ENCODE measurements at regions not wholly inside any gene's neighbourhood (a gene's known extent, or its start where the extent isn't known, plus 50 kb on each side); places are given as distances from the start of the nearest gene placed in this dataset.

- intact Hi-C loops (cut with DNase I; ENCODE audit: low total_unique reads): no loop called here
- in situ Hi-C loops (cut with MboI; ENCODE audit: low sequenced_read_pairs in 4 of 4): no loop called here
- H3K9me3 ChIP-seq: no peaks in the 10 kb centered on the region
- ATAC-seq (no peak), DNase-seq (no peak)
- no peak overlapping the region for H3K27ac ChIP-seq
- peaks cover 0 to 19% (median 4%) of the 10 kb centered on the region in 3 donors for H3K27me3 ChIP-seq
- no peaks in the 10 kb centered on the region for H3K4me1 ChIP-seq
- no peaks in the 10 kb centered on the region for H3K36me3 ChIP-seq
- no peak overlapping the region for H3K4me3 ChIP-seq
- TF ChIP-seq POLR2A (IDR thresholded peaks at IDR 0.05): no peak
- TF ChIP-seq CTCF (IDR thresholded peaks at IDR 0.05 in 4 of 5, conservative IDR thresholded peaks at IDR 0.05 in 1 of 5): no peak
Observed at GRCh38 chr1:5812295-5812694, 179.9 kb downstream of the NPHP4 start.

- H3K9me3 ChIP-seq: no peaks in the 10 kb centered on the region
- in situ Hi-C loops (cut with MboI; ENCODE audit: low sequenced_read_pairs in 4 of 4) (no loop called here), intact Hi-C loops (cut with DNase I; ENCODE audit: low total_unique reads) (no loop called here)
- no peaks in the 10 kb centered on the region for H3K4me1 ChIP-seq
- no peak for TF ChIP-seq CTCF (IDR thresholded peaks at IDR 0.05 in 4 of 5, conservative IDR thresholded peaks at IDR 0.05 in 1 of 5)
- TF ChIP-seq POLR2A (IDR thresholded peaks at IDR 0.05): no peak
- no peak overlapping the region for H3K4me3 ChIP-seq
- H3K27ac ChIP-seq: no peak overlapping the region
- no peak for ATAC-seq
- DNase-seq: no peak
- no peaks in the 10 kb centered on the region for H3K36me3 ChIP-seq
- H3K27me3 ChIP-seq: peaks cover 0 to 19% (median 4%) of the 10 kb centered on the region in 3 donors
Observed at GRCh38 chr1:5811419-5811818, 180.8 kb downstream of the NPHP4 start.

- DNase-seq: no peak
- H3K27me3 ChIP-seq: peaks cover 0 to 14% (median 4%) of the 10 kb centered on the region in 3 donors
- no peak overlapping the region for H3K27ac ChIP-seq
- in situ Hi-C loops (cut with MboI; ENCODE audit: low sequenced_read_pairs in 4 of 4) (no loop called here), intact Hi-C loops (cut with DNase I; ENCODE audit: low total_unique reads) (no loop called here)
- no peaks in the 10 kb centered on the region for H3K4me1 ChIP-seq
- H3K4me3 ChIP-seq: no peak overlapping the region
- H3K9me3 ChIP-seq: no peaks in the 10 kb centered on the region
- no peaks in the 10 kb centered on the region for H3K36me3 ChIP-seq
- no peak for ATAC-seq
- TF ChIP-seq POLR2A (IDR thresholded peaks at IDR 0.05) (no peak), CTCF (IDR thresholded peaks at IDR 0.05 in 4 of 5, conservative IDR thresholded peaks at IDR 0.05 in 1 of 5) (no peak)
Observed at GRCh38 chr1:5810553-5811270, 181.5 kb downstream of the NPHP4 start.

GRCh38 chr1:5810131-5810530 lies 182.1 kb downstream of the NPHP4 start:
- Histone ChIP-seq H3K36me3 (no peaks in the 10 kb centered on the region), H3K4me1 (no peaks in the 10 kb centered on the region), H3K9me3 (no peaks in the 10 kb centered on the region), H3K27ac (no peak overlapping the region), H3K27me3 (peaks cover 0 to 10% (median 4%) of the 10 kb centered on the region in 3 donors), H3K4me3 (no peak overlapping the region)
- TF ChIP-seq POLR2A (IDR thresholded peaks at IDR 0.05): no peak
- no peak for TF ChIP-seq CTCF (IDR thresholded peaks at IDR 0.05 in 4 of 5, conservative IDR thresholded peaks at IDR 0.05 in 1 of 5)
- DNase-seq (no peak), ATAC-seq (no peak)
- intact Hi-C loops (cut with DNase I; ENCODE audit: low total_unique reads) (no loop called here), in situ Hi-C loops (cut with MboI; ENCODE audit: low sequenced_read_pairs in 4 of 4) (no loop called here)

All from gastrocnemius medialis (tissue), 4 donors.